GM21529 (cell line): ENCODE measurements at regions not wholly inside any gene's neighbourhood (a gene's known extent, or its start where the extent isn't known, plus 50 kb on each side); places are given as distances from the start of the nearest gene placed in this dataset.

ENCODE experiments used
- ATAC-seq: cut with Tn5 transposase; IDR thresholded peaks from one replicate; pipeline ENCODE4 v1.9.1; 2021; ENCODE audit not compliant: unreplicated experiment

GRCh38 chr3:70583682-70584081 is 271.2 kb upstream of the MDFIC2 start:
- ATAC-seq = no peak

- ATAC-seq = no peak
These were observed 270.4 kb upstream of the MDFIC2 start for GRCh38 chr3:70582803-70583202.

- ATAC-seq = no peak
These were observed 267.6 kb upstream of the MDFIC2 start for GRCh38 chr3:70580021-70580420.

- ATAC-seq = no peak
These were observed 259.3 kb upstream of the MDFIC2 start for GRCh38 chr3:70571696-70572095.

- no peak for ATAC-seq
These were observed 258.1 kb upstream of the MDFIC2 start for GRCh38 chr3:70570584-70570983.

- ATAC-seq = no peak
These were observed 256.2 kb upstream of the MDFIC2 start for GRCh38 chr3:70568626-70569025.

GRCh38 chr3:70565861-70566260 is 253.4 kb upstream of the MDFIC2 start:
- ATAC-seq = no peak

- no peak for ATAC-seq
These were observed 252.1 kb upstream of the MDFIC2 start for GRCh38 chr3:70564552-70564951.

- ATAC-seq = no peak
These were observed 249.4 kb upstream of the MDFIC2 start for GRCh38 chr3:70561796-70562195.

- no peak for ATAC-seq
These were observed 246.5 kb upstream of the MDFIC2 start for GRCh38 chr3:70558956-70559355.

GRCh38 chr3:70557976-70558375 is 245.5 kb upstream of the MDFIC2 start:
- no peak for ATAC-seq

- ATAC-seq = no peak
These were observed 243.6 kb upstream of the MDFIC2 start for GRCh38 chr3:70556056-70556455.

GRCh38 chr3:70554170-70554569 is 241.7 kb upstream of the MDFIC2 start:
- ATAC-seq = no peak

GRCh38 chr3:70550723-70551319 is 238.4 kb upstream of the MDFIC2 start:
- ATAC-seq = peak; percentile 91

GRCh38 chr3:70546679-70547078 is 234.2 kb upstream of the MDFIC2 start:
- no peak for ATAC-seq

GRCh38 chr3:70543493-70543892 is 231.1 kb upstream of the MDFIC2 start:
- no peak for ATAC-seq

- ATAC-seq = no peak
These were observed 227.5 kb upstream of the MDFIC2 start for GRCh38 chr3:70539908-70540307.

- ATAC-seq = no peak
These were observed 220.4 kb upstream of the MDFIC2 start for GRCh38 chr3:70532806-70533205.

- ATAC-seq = no peak
These were observed 219.5 kb upstream of the MDFIC2 start for GRCh38 chr3:70531838-70532489.

GRCh38 chr3:70531063-70531657 is 218.7 kb upstream of the MDFIC2 start:
- no peak for ATAC-seq

GRCh38 chr3:70530626-70531025 is 218.2 kb upstream of the MDFIC2 start:
- no peak for ATAC-seq

- ATAC-seq = no peak
These were observed 214.6 kb upstream of the MDFIC2 start for GRCh38 chr3:70527026-70527425.
